OCI-LY1 (cell line): ENCODE measurements at regions not wholly inside any gene's neighbourhood (a gene's known extent, or its start where the extent isn't known, plus 50 kb on each side); places are given as distances from the start of the nearest gene placed in this dataset.

Source experiments
- H2AFZ ChIP-seq: fragments of 200-600 bp; sonication (generic), shearing (Covaris generic); 2 replicates; pipeline ENCODE4 v1.6.0; 2014; ENCODE audit warnings: antibody characterized with exemption, mild to moderate bottlenecking, low read length
- H3F3A ChIP-seq: fragments of 200-600 bp; sonication (generic), shearing (Covaris generic); 2 replicates; pipeline ENCODE4 v1.6.0; 2014; ENCODE audit warnings: mild to moderate bottlenecking, antibody characterized with exemption, low read length, moderate library complexity; ENCODE audit not compliant: insufficient read depth
- H3K27ac ChIP-seq: fragments of 200-600 bp; sonication (generic); 2 replicates; pipeline ENCODE4 v1.5.1; 2014; ENCODE audit warnings: low read length, mixed run types, mild to moderate bottlenecking, low read depth; ENCODE audit not compliant: poor library complexity, severe bottlenecking
- H3K27me3 ChIP-seq: fragments of 200-600 bp; sonication (generic); 2 replicates; pipeline ENCODE4 v1.6.0; 2014; ENCODE audit warnings: antibody characterized with exemption, mild to moderate bottlenecking, low read length, moderate library complexity; ENCODE audit not compliant: insufficient read depth
- H3K36me3 ChIP-seq: fragments of 200-600 bp; sonication (generic); 2 replicates; pipeline ENCODE4 v1.6.1; 2014; ENCODE audit warnings: mild to moderate bottlenecking, antibody characterized with exemption, low read length, moderate library complexity, mixed read lengths; ENCODE audit not compliant: insufficient read depth
- H3K4me1 ChIP-seq: fragments of 200-600 bp; sonication (generic); 2 replicates; pipeline ENCODE4 v1.5.1; 2014; ENCODE audit warnings: mild to moderate bottlenecking, low read length, moderate library complexity; ENCODE audit not compliant: insufficient read depth, severe bottlenecking
- H3K4me2 ChIP-seq: fragments of 200-600 bp; sonication (generic), shearing (Covaris generic); 2 replicates; pipeline ENCODE4 v1.6.1; 2014; ENCODE audit warnings: low read length
- H3K4me3 ChIP-seq: fragments of 200-600 bp; sonication (generic); 2 replicates; pipeline ENCODE4 v1.5.1; 2014; ENCODE audit warnings: low read length, low read depth, mild to moderate bottlenecking, mixed read lengths; ENCODE audit not compliant: poor library complexity, severe bottlenecking
- H3K79me2 ChIP-seq: fragments of 200-600 bp; shearing (Covaris generic); 2 replicates; pipeline ENCODE4 v1.6.1; 2016; ENCODE audit warnings: mixed run types, low read length, mixed read lengths; ENCODE audit not compliant: insufficient read depth
- H3K9ac ChIP-seq: fragments of 200-600 bp; sonication (generic), shearing (Covaris generic); 2 replicates; pipeline ENCODE4 v1.6.1; 2014; ENCODE audit warnings: mild to moderate bottlenecking, low read length, mixed read lengths
- H3K9me2 ChIP-seq: fragments of 200-600 bp; sonication (generic), shearing (Covaris generic); 2 replicates; pipeline ENCODE4 v1.6.1; 2014; ENCODE audit warnings: low read depth, mild to moderate bottlenecking, low read length, mixed read lengths
- H3K9me3 ChIP-seq: fragments of 200-600 bp; shearing (Covaris generic); 2 replicates; pipeline ENCODE4 v1.6.1; 2014; ENCODE audit warnings: low read length, mixed read lengths
- H4K20me1 ChIP-seq: fragments of 200-600 bp; sonication (generic), shearing (Covaris generic); 2 replicates; pipeline ENCODE4 v1.6.0; 2016; ENCODE audit warnings: mild to moderate bottlenecking, low read length; ENCODE audit not compliant: insufficient read depth
- CTCF ChIP-seq: fragments of 200-600 bp; sonication (generic), shearing (Covaris generic); IDR thresholded peaks from 2 replicates; pipeline ENCODE4 v1.5.1; 2017; ENCODE audit warnings: mild to moderate bottlenecking, antibody characterized with exemption, low read length, moderate library complexity, mixed read lengths
- EZH2 ChIP-seq: fragments of 200-600 bp; sonication (generic), shearing (Covaris generic); IDR thresholded peaks from 2 replicates; pipeline ENCODE4 v1.8.0; 2017; ENCODE audit warnings: borderline replicate concordance, mixed run types, mild to moderate bottlenecking, antibody characterized with exemption, low read length, moderate library complexity, mixed read lengths

- TF ChIP-seq CTCF (no peak), EZH2 (no peak)
- Histone ChIP-seq H3K9ac (no peak overlapping the region), H3K9me2 (no peaks in the 10 kb centered on the region), H3K9me3 (no peaks in the 10 kb centered on the region), H3K4me1 (no peaks in the 10 kb centered on the region), H3F3A (no peaks in the 10 kb centered on the region), H3K36me3 (no peaks in the 10 kb centered on the region), H2AFZ (no peak overlapping the region), H3K79me2 (no peaks in the 10 kb centered on the region), H3K27me3 (no peaks in the 10 kb centered on the region), H4K20me1 (no peaks in the 10 kb centered on the region), H3K27ac (no peak overlapping the region), H3K4me3 (no peak overlapping the region), H3K4me2 (no peak overlapping the region)
Observed at GRCh38 chr17:13076905-13077304, 59.1 kb upstream of the ELAC2 start.

GRCh38 chr17:13074026-13074425 lies 56.2 kb upstream of the ELAC2 start:
- H3K27me3 ChIP-seq: no peaks in the 10 kb centered on the region
- no peaks in the 10 kb centered on the region for H3K36me3 ChIP-seq
- no peak overlapping the region for H3K9ac ChIP-seq
- no peak overlapping the region for H2AFZ ChIP-seq
- no peak overlapping the region for H3K4me2 ChIP-seq
- no peaks in the 10 kb centered on the region for H3K9me3 ChIP-seq
- no peaks in the 10 kb centered on the region for H3F3A ChIP-seq
- no peaks in the 10 kb centered on the region for H3K79me2 ChIP-seq
- H3K9me2 ChIP-seq: no peaks in the 10 kb centered on the region
- H3K4me1 ChIP-seq: no peaks in the 10 kb centered on the region
- H4K20me1 ChIP-seq: no peaks in the 10 kb centered on the region
- no peak overlapping the region for H3K4me3 ChIP-seq
- no peak overlapping the region for H3K27ac ChIP-seq
- TF ChIP-seq CTCF: no peak
- no peak for TF ChIP-seq EZH2

- Histone ChIP-seq H3K36me3 (no peaks in the 10 kb centered on the region; the same call in 1 of the 2 replicates), H3K4me2 (no peak overlapping the region), H3K79me2 (no peaks in the 10 kb centered on the region), H3F3A (no peaks in the 10 kb centered on the region), H4K20me1 (no peaks in the 10 kb centered on the region), H3K4me3 (no peak overlapping the region), H3K9me2 (no peaks in the 10 kb centered on the region), H3K27me3 (no peaks in the 10 kb centered on the region), H3K9me3 (no peaks in the 10 kb centered on the region), H3K4me1 (no peaks in the 10 kb centered on the region), H2AFZ (no peak overlapping the region), H3K27ac (no peak overlapping the region), H3K9ac (no peak overlapping the region)
- TF ChIP-seq CTCF: no peak
- no peak for TF ChIP-seq EZH2
Observed at GRCh38 chr17:13073018-13073417, 55.2 kb upstream of the ELAC2 start.
